K562 (cell line): ENCODE measurements at regions not wholly inside any gene's neighbourhood (a gene's known extent, or its start where the extent isn't known, plus 50 kb on each side); places are given as distances from the start of the nearest gene placed in this dataset.

Source experiments
- ATAC-seq: fragments of 200-7000 bp; cut with Tn5 transposase; 3 replicates; pipeline ENCODE4 v1.9.1; 2020; ENCODE audit warnings: moderate library complexity
- BruUV-seq: library from RNA; stranded (reverse); fragments of 400-500 nt; replicated peaks from 2 replicates; lab custom pipeline; 2021; lab: Mats Ljungman, UMichigan
- CTCF ChIA-PET: fragments of 300-600 bp; formaldehyde crosslinking; extraction: SDS; loops from one replicate; lab custom pipeline; 2021; ENCODE audit warnings: low intra/inter-chr PET ratio; lab: Yijun Ruan, JAX
- POLR2A ChIA-PET: fragments of 300-600, 350-650 bp; sonication (Branson Sonifier 250); formaldehyde crosslinking; extraction: SDS; loops from one replicate; lab custom pipeline; 2021; ENCODE audit warnings: antibody characterized with exemption, inconsistent platforms; lab: Yijun Ruan, JAX
- DNase-seq, 4 experiments: peaks; one replicate each; pipeline versions ENCODE4 v3.0.0 to v3.0.0-alpha.2; 2011 to 2018; ENCODE audit warnings: low spot score in 3 of 4, mixed read lengths in 3 of 4; ENCODE audit errors: extremely low read depth in 1 of 4
- FAIRE-seq: peaks from 2 replicates; lab custom pipeline; 2011; peaks lifted over from hg19 to GRCh38; lab: Jason Lieb, UNC
- H2AFZ ChIP-seq: 2 replicates; pipeline ENCODE4 v1.6.0; 2011; ENCODE audit warnings: low read depth, low read length, control low read depth, inconsistent platforms
- H3K27ac ChIP-seq: fragments of 200-600 bp; 3 replicates; pipeline ENCODE4 v1.8.0; 2011; ENCODE audit warnings: low read depth, mild to moderate bottlenecking, control low read depth, inconsistent platforms, low read length, moderate library complexity, mixed read lengths; ENCODE audit errors: extremely low read depth
- H3K27me3 ChIP-seq, 2 experiments: fragments of 300-600 bp in 1 of 2; 2 replicates in 1 of 2; 3 replicates in 1 of 2; pipeline versions ENCODE4 v1.6.0 to v1.8.0; 2011; ENCODE audit warnings: inconsistent platforms in 2 of 2, low read length in 2 of 2, mild to moderate bottlenecking in 1 of 2, mixed read lengths in 1 of 2, moderate library complexity in 1 of 2; ENCODE audit not compliant: control insufficient read depth in 2 of 2, insufficient read depth in 2 of 2
- H3K36me3 ChIP-seq: fragments of 300-600 bp; 3 replicates; pipeline ENCODE4 v1.8.0; 2011; ENCODE audit warnings: mild to moderate bottlenecking, low read length, inconsistent platforms; ENCODE audit not compliant: control insufficient read depth, insufficient read depth
- H3K4me1 ChIP-seq, 2 experiments: fragments of 200-600 bp in 1 of 2; replicated peaks in 1 of 2; 2 replicates in 1 of 2; 3 replicates in 1 of 2; pipeline versions ENCODE4 v1.5.1 to v1.8.0; 2011; ENCODE audit warnings: inconsistent platforms in 2 of 2, low read length in 2 of 2, mild to moderate bottlenecking in 1 of 2, mixed read lengths in 1 of 2, moderate library complexity in 1 of 2; ENCODE audit not compliant: control insufficient read depth in 2 of 2, insufficient read depth in 2 of 2
- H3K4me2 ChIP-seq: 2 replicates; pipeline ENCODE4 v1.6.1; 2011; ENCODE audit warnings: low read length, control low read depth, inconsistent platforms, mixed read lengths; ENCODE audit not compliant: insufficient read depth
- H3K4me3 ChIP-seq: fragments of 200-600 bp; sonication (generic), shearing (Covaris generic); 2 replicates; pipeline ENCODE4 v1.5.1; 2016; ENCODE audit warnings: control low read depth, inconsistent platforms
- H3K79me2 ChIP-seq: fragments of 200-600 bp; 3 replicates; pipeline ENCODE4 v1.8.0; 2011; ENCODE audit warnings: low read length, inconsistent platforms; ENCODE audit not compliant: control insufficient read depth, insufficient read depth
- H3K9ac ChIP-seq, 2 experiments: 2 replicates each; pipeline versions ENCODE4 v1.6.0 to v1.6.1; 2011; ENCODE audit warnings: low read depth in 2 of 2, low read length in 2 of 2, control low read depth in 1 of 2, inconsistent platforms in 1 of 2, mild to moderate bottlenecking in 1 of 2, mixed read lengths in 1 of 2; ENCODE audit not compliant: insufficient read depth in 1 of 2
- H3K9me1 ChIP-seq: one replicate; pipeline ENCODE4 v1.6.0; 2011; ENCODE audit warnings: inconsistent platforms, mild to moderate bottlenecking, low read length, moderate library complexity; ENCODE audit not compliant: control insufficient read depth, insufficient read depth
- H3K9me3 ChIP-seq: replicated peaks from 2 replicates; pipeline ENCODE4 v1.5.1; 2011; ENCODE audit warnings: low read depth, low read length, inconsistent platforms; ENCODE audit not compliant: control insufficient read depth, insufficient read depth
- H4K20me1 ChIP-seq: replicated peaks from 2 replicates; pipeline ENCODE4 v1.6.1; 2011; ENCODE audit warnings: low read length, inconsistent platforms, mixed read lengths; ENCODE audit not compliant: control insufficient read depth, insufficient read depth
- GATAD2A ChIP-seq: fragments of 450-650 bp; IDR thresholded peaks from 2 replicates; pipeline ENCODE4 v1.6.1; 2017
- MAFF ChIP-seq: IDR thresholded peaks from 2 replicates; pipeline ENCODE4 v1.6.1; 2012; ENCODE audit warnings: low read length, improper control_type of control experiment
- MAFK ChIP-seq: IDR thresholded peaks from 2 replicates; pipeline ENCODE4 v1.6.1; 2011; ENCODE audit warnings: low read length, improper control_type of control experiment
- MEF2D ChIP-seq: conservative IDR thresholded peaks from 2 replicates; pipeline ENCODE4 v1.6.1; 2016; ENCODE audit warnings: low read depth, missing genetic modification characterization, missing compliant biosample characterization
- SIRT6 ChIP-seq: IDR thresholded peaks from one replicate; pipeline ENCODE4 v1.6.1; 2012; ENCODE audit warnings: low read depth, mild to moderate bottlenecking, control low read depth, inconsistent platforms, low read length, moderate library complexity
- SMAD4 ChIP-seq: fragments of 250-450 bp; sonication (Bioruptor Pico); conservative IDR thresholded peaks from 2 replicates; pipeline ENCODE4 v1.8.0; 2021; ENCODE audit warnings: inconsistent platforms, mild to moderate bottlenecking, moderate library complexity
- SMARCA4 ChIP-seq: fragments of 450-650 bp; IDR thresholded peaks from 2 replicates; pipeline ENCODE4 v1.6.1; 2016
- SNAPC5 ChIP-seq: fragments of 250-450 bp; sonication (Bioruptor Pico); IDR thresholded peaks from 2 replicates; pipeline ENCODE4 v1.8.0; 2021; ENCODE audit warnings: moderate library complexity, mild to moderate bottlenecking, inconsistent platforms
- WGBS: fragments of 100-300 bp; shearing (Covaris generic); methylation state at CpG from one replicate; pipeline ENCODE4 v1.1.6; 2016; ENCODE audit warnings: low coverage, mixed read lengths; ENCODE audit not compliant: insufficient coverage; ENCODE audit errors: missing lambda C conversion rate; 5-methylcytosine and 5-hydroxymethylcytosine counted together
- in situ Hi-C: fragments of 300-500 bp; cut with MboI; formaldehyde crosslinking; loops from 4 replicates; pipeline ENCODE4 v1.15.0; 2018; ENCODE audit warnings: inconsistent platforms, mixed read lengths
- intact Hi-C: fragments of 100-400 bp; cut with micrococcal nuclease; formaldehyde crosslinking; loops from 2 replicates; pipeline ENCODE4 v1.14.2; 2022

- no peak for TF ChIP-seq SNAPC5 (CRISPR knock-in tag)
- TF ChIP-seq SMARCA4: no peak
- no peak for TF ChIP-seq SIRT6
- TF ChIP-seq SMAD4: no peak
- TF ChIP-seq MEF2D (tag): no peak
Observed at GRCh38 chr1:101367630-101368029, 130.8 kb downstream of the S1PR1 start (continued).

- FAIRE-seq: no peak
Observed at GRCh38 chr1:101370488-101370887, 133.7 kb downstream of the S1PR1 start.

More at GRCh38 chr1:101370488-101370887, 133.7 kb downstream of the S1PR1 start:
- Histone ChIP-seq H3K9ac (no peak overlapping the region), H3K27me3 (no peaks in the 10 kb centered on the region), H3K4me3 (no peak overlapping the region), H3K79me2 (no peaks in the 10 kb centered on the region), H3K27ac (no peak overlapping the region), H3K4me1 (no peaks in the 10 kb centered on the region), H3K9me3 (no peaks in the 10 kb centered on the region), H3K9me1 (no peaks in the 10 kb centered on the region), H3K36me3 (no peaks in the 10 kb centered on the region), H2AFZ (no peak overlapping the region), H3K4me2 (no peak overlapping the region), H4K20me1 (no peaks in the 10 kb centered on the region)
- no TSS peak for BruUV-seq
- in situ Hi-C loops (no loop called here), intact Hi-C loops (no loop called here)
- 0% methylated on average over 3 of the region's 3 CpGs for WGBS
- POLR2A ChIA-PET: no interaction called here
- TF ChIP-seq MAFK (0 out of 2 replicates have a peak, but pooled peaks have one; percentile 37), GATAD2A (no peak), MAFF (peak; percentile 29; the same call in 1 of the 2 replicates)
- ATAC-seq: no peak
- no peak for DNase-seq
- CTCF ChIA-PET: no interaction called here
